Panc1 (cell line): ENCODE measurements at regions not wholly inside any gene's neighbourhood (a gene's known extent, or its start where the extent isn't known, plus 50 kb on each side); places are given as distances from the start of the nearest gene placed in this dataset.

Experiments used
- ATAC-seq: fragments of 200-7000 bp; cut with Tn5 transposase; 2 replicates; pipeline ENCODE4 v1.9.1; 2020; ENCODE audit warnings: mild to moderate bottlenecking, moderate library complexity
- BruUV-seq: library from RNA; stranded (reverse); fragments of 400-500 nt; replicated peaks from 2 replicates; lab custom pipeline; 2021; lab: Mats Ljungman, UMichigan
- CTCF ChIA-PET: fragments of 300-600 bp; sonication (Branson Sonifier 250); formaldehyde crosslinking; loops from one replicate; lab custom pipeline; 2022; ENCODE audit warnings: antibody characterized with exemption; lab: Charles Lee
- POLR2A ChIA-PET: fragments of 300-600 bp; sonication (Branson Sonifier 250); formaldehyde crosslinking; loops from one replicate; lab custom pipeline; 2022; ENCODE audit warnings: antibody characterized with exemption; lab: Charles Lee
- DNase-seq: peaks from one replicate; pipeline ENCODE4 v3.0.0-alpha.2; 2010; ENCODE audit warnings: low read depth, low spot score
- H3K27ac ChIP-seq: 2 replicates; pipeline ENCODE4 v1.5.1; 2011; ENCODE audit warnings: mild to moderate bottlenecking, low read length, inconsistent platforms
- H3K27me3 ChIP-seq: fragments of 200-500 bp; sonication (Bioruptor generic); 2 replicates; pipeline ENCODE4 v1.6.0; 2014; ENCODE audit warnings: low read length, inconsistent platforms; ENCODE audit not compliant: control insufficient read depth, insufficient read depth
- H3K36me3 ChIP-seq: fragments of 200-500 bp; sonication (Bioruptor generic); 2 replicates; pipeline ENCODE4 v1.5.1; 2014; ENCODE audit warnings: inconsistent platforms, mild to moderate bottlenecking, low read length, moderate library complexity; ENCODE audit not compliant: control insufficient read depth, insufficient read depth
- H3K4me1 ChIP-seq: 2 replicates; pipeline ENCODE4 v1.5.1; 2011; ENCODE audit warnings: inconsistent platforms, mild to moderate bottlenecking, low read length, moderate library complexity; ENCODE audit not compliant: control insufficient read depth, insufficient read depth
- H3K4me3 ChIP-seq, 2 experiments: 2 replicates each; pipeline ENCODE4 v1.5.1; 2011 to 2012; ENCODE audit warnings: low read depth in 2 of 2, low read length in 2 of 2, mild to moderate bottlenecking in 2 of 2, inconsistent platforms in 1 of 2, moderate library complexity in 1 of 2
- H3K9me3 ChIP-seq: fragments of 200-500 bp; sonication (Bioruptor generic); 2 replicates; pipeline ENCODE4 v1.5.1; 2014; ENCODE audit warnings: low read depth, mild to moderate bottlenecking, inconsistent platforms, low read length, moderate library complexity; ENCODE audit not compliant: control insufficient read depth, insufficient read depth
- POLR2AphosphoS5 ChIP-seq: IDR thresholded peaks from 2 replicates; pipeline ENCODE4 v1.6.1; 2012; ENCODE audit warnings: mild to moderate bottlenecking, low read depth, low read length, moderate library complexity
- SIN3A ChIP-seq: IDR thresholded peaks from 2 replicates; pipeline ENCODE4 v1.6.1; 2012; ENCODE audit warnings: low read depth, mild to moderate bottlenecking, low read length, moderate library complexity, borderline replicate concordance; ENCODE audit not compliant: insufficient read depth
- TCF7L2 ChIP-seq: IDR thresholded peaks from 2 replicates; pipeline ENCODE4 v1.6.1; 2011; ENCODE audit warnings: mild to moderate bottlenecking, low read depth, low read length, inconsistent platforms
- in situ Hi-C: cut with HindIII; loops from 2 replicates; pipeline ENCODE4 v1.10.0; 2016; ENCODE audit warnings: low sequenced_read_pairs, low pct_unique_long_range_greater_than_20kb
- intact Hi-C: fragments of 100-400 bp; cut with micrococcal nuclease; formaldehyde crosslinking; loops from one replicate; pipeline ENCODE4 v1.10.0; 2022; ENCODE audit not compliant: unreplicated experiment
- TF ChIP-seq, protein P1 (sequence below): fragments of 450-650 bp; IDR thresholded peaks from 2 replicates; pipeline ENCODE4 v1.5.1; 2017; ENCODE audit warnings: mild to moderate bottlenecking
- TF ChIP-seq, protein P2 (sequence below), 2 experiments: IDR thresholded peaks; 2 replicates each; pipeline ENCODE4 v1.6.1; 2011 to 2012; ENCODE audit warnings: low read depth in 2 of 2, control low read depth in 1 of 2, low read length in 1 of 2, mild to moderate bottlenecking in 1 of 2, moderate library complexity in 1 of 2; ENCODE audit not compliant: insufficient read depth in 1 of 2

DNA sequence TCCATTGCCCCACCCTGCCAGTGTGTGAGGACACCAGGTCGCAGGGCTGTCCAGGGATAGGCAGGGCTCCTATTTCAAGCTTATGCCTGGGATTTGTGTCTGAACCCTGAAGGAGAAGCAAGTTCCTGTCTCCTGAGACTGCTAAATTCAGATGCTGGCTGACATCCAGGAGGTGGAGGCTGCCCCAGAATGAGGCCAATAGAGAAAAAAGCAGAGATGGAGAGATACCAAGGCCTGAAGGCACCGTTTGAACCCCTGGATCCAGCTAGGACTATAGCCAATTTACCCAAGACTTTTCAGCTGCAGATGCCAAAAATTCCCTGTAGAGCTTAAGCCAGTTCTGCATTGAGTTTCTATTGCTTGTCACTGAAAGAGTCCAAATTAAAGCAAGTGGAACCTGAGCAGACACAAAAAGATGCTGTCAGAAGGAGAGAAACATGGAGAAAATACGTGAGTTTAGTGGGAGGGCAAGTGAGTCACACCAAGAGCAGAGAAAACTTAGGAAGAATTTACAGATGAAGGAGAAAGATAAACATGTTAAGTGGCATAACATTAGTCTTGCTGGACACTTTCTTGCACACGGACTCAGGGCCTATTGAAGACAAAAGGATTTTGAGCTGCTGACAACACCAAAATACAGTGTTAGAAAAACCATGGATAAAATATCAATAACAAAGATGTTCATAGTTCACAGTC is 148.6 kb downstream of the CNTN3 start:
- intact Hi-C loops = no loop called here
- ChIA-PET CTCF (no interaction called here), POLR2A (no interaction called here)
- Histone ChIP-seq H3K27ac (no peak overlapping the region), H3K4me3 (no peak overlapping the region), H3K4me1 (no peaks in the 10 kb centered on the region), H3K9me3 (no peaks in the 10 kb centered on the region), H3K36me3 (no peaks in the 10 kb centered on the region), H3K27me3 (no peaks in the 10 kb centered on the region)
- TF ChIP-seq TCF7L2 (no peak), SIN3A (no peak), POLR2AphosphoS5 (no peak)
- TF ChIP-seq, protein P1, sequence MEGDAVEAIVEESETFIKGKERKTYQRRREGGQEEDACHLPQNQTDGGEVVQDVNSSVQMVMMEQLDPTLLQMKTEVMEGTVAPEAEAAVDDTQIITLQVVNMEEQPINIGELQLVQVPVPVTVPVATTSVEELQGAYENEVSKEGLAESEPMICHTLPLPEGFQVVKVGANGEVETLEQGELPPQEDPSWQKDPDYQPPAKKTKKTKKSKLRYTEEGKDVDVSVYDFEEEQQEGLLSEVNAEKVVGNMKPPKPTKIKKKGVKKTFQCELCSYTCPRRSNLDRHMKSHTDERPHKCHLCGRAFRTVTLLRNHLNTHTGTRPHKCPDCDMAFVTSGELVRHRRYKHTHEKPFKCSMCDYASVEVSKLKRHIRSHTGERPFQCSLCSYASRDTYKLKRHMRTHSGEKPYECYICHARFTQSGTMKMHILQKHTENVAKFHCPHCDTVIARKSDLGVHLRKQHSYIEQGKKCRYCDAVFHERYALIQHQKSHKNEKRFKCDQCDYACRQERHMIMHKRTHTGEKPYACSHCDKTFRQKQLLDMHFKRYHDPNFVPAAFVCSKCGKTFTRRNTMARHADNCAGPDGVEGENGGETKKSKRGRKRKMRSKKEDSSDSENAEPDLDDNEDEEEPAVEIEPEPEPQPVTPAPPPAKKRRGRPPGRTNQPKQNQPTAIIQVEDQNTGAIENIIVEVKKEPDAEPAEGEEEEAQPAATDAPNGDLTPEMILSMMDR = no peak
- TF ChIP-seq, protein P2, sequence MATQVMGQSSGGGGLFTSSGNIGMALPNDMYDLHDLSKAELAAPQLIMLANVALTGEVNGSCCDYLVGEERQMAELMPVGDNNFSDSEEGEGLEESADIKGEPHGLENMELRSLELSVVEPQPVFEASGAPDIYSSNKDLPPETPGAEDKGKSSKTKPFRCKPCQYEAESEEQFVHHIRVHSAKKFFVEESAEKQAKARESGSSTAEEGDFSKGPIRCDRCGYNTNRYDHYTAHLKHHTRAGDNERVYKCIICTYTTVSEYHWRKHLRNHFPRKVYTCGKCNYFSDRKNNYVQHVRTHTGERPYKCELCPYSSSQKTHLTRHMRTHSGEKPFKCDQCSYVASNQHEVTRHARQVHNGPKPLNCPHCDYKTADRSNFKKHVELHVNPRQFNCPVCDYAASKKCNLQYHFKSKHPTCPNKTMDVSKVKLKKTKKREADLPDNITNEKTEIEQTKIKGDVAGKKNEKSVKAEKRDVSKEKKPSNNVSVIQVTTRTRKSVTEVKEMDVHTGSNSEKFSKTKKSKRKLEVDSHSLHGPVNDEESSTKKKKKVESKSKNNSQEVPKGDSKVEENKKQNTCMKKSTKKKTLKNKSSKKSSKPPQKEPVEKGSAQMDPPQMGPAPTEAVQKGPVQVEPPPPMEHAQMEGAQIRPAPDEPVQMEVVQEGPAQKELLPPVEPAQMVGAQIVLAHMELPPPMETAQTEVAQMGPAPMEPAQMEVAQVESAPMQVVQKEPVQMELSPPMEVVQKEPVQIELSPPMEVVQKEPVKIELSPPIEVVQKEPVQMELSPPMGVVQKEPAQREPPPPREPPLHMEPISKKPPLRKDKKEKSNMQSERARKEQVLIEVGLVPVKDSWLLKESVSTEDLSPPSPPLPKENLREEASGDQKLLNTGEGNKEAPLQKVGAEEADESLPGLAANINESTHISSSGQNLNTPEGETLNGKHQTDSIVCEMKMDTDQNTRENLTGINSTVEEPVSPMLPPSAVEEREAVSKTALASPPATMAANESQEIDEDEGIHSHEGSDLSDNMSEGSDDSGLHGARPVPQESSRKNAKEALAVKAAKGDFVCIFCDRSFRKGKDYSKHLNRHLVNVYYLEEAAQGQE (IDR thresholded peaks at IDR 0.05; ENCODE audit: insufficient read depth in 1 of 2, low read depth in 2 of 2, low read length in 1 of 2) = no peak
- ATAC-seq (no peak), DNase-seq (no peak)
- in situ Hi-C loops = no loop called here
- no TSS peak for BruUV-seq

DNA sequence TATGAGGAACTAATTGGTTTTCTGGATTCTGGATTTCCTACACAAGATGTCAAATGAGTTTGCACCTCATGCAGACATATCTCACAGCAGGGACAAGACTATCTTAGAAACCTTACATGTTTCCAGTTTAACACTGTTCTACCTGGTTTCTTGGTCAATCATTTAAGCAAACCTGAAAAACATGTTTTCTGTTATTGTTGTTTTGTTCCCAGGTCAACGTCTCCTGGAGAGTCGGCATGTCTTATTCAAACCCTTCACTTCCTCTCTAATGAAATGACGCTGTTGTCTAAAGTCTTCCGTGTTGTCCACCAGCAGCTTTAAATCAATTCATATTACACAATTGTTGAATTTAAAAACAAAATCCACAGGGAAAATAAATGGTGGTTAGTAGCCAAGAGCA is 150.9 kb downstream of the CNTN3 start:
- CTCF ChIA-PET = no interaction called here
- Histone ChIP-seq H3K36me3 (no peaks in the 10 kb centered on the region), H3K4me1 (no peaks in the 10 kb centered on the region), H3K9me3 (no peaks in the 10 kb centered on the region), H3K27me3 (no peaks in the 10 kb centered on the region), H3K4me3 (no peak overlapping the region), H3K27ac (no peak overlapping the region)
- intact Hi-C loops (no loop called here), in situ Hi-C loops (no loop called here)
- TF ChIP-seq POLR2AphosphoS5 (no peak), SIN3A (no peak), TCF7L2 (no peak)
- TF ChIP-seq, protein P2 (IDR thresholded peaks at IDR 0.05; ENCODE audit: insufficient read depth in 1 of 2, low read depth in 2 of 2, low read length in 1 of 2) = no peak
- TF ChIP-seq, protein P1 = no peak
- no peak for DNase-seq
- no peak for ATAC-seq
- POLR2A ChIA-PET = no interaction called here
- BruUV-seq = no TSS peak
